SK-N-SH (cell line): ENCODE measurements at regions not wholly inside any gene's neighbourhood (a gene's known extent, or its start where the extent isn't known, plus 50 kb on each side); places are given as distances from the start of the nearest gene placed in this dataset.

Source experiments
- CTCF ChIA-PET: fragments of 300-600, 350-600 bp; formaldehyde crosslinking; extraction: SDS; loops from one replicate; lab custom pipeline; 2021; lab: Yijun Ruan, JAX
- POLR2A ChIA-PET: fragments of 350-600 bp; sonication (Branson Sonifier 250); formaldehyde crosslinking; extraction: SDS; loops from one replicate; lab custom pipeline; 2020; ENCODE audit warnings: antibody characterized with exemption, inconsistent platforms; lab: Yijun Ruan, JAX
- DNase-seq: peaks from one replicate; pipeline ENCODE4 v3.0.0; 2012
- H2AFZ ChIP-seq: fragments of 200-600 bp; sonication (generic); 2 replicates; pipeline ENCODE4 v1.8.1; 2016; ENCODE audit warnings: antibody characterized with exemption, mild to moderate bottlenecking, low read depth
- H3F3A ChIP-seq: fragments of 200-600 bp; sonication (generic); replicated peaks from 2 replicates; pipeline ENCODE3; 2016; ENCODE audit warnings: antibody characterized with exemption, mild to moderate bottlenecking; ENCODE audit not compliant: insufficient read depth
- H3K27ac ChIP-seq, 2 experiments: fragments of 200-500 bp in 1 of 2; fragments of 200-600 bp in 1 of 2; sonication (Bioruptor generic) in 1 of 2; sonication (generic), shearing (Covaris generic) in 1 of 2; 2 replicates each; pipeline versions ENCODE4 v1.5.1 to v1.6.1; 2014 to 2016; ENCODE audit warnings: low read depth in 2 of 2, inconsistent platforms in 1 of 2, low read length in 1 of 2, mild to moderate bottlenecking in 1 of 2, mixed read lengths in 1 of 2
- H3K27me3 ChIP-seq: fragments of 200-600 bp; sonication (generic), shearing (Covaris generic); 2 replicates; pipeline ENCODE4 v1.6.1; 2016; ENCODE audit warnings: mixed run types; ENCODE audit not compliant: insufficient read depth
- H3K36me3 ChIP-seq, 2 experiments: fragments of 200-500 bp in 1 of 2; fragments of 200-600 bp in 1 of 2; sonication (Bioruptor generic) in 1 of 2; sonication (generic) in 1 of 2; replicated peaks in 1 of 2; 2 replicates each; pipeline versions ENCODE3 to v1.5.1; 2014 to 2016; ENCODE audit warnings: low read length in 1 of 2, mild to moderate bottlenecking in 1 of 2; ENCODE audit not compliant: insufficient read depth in 2 of 2, control insufficient read depth in 1 of 2
- H3K4me1 ChIP-seq, 2 experiments: fragments of 200-500 bp in 1 of 2; fragments of 200-600 bp in 1 of 2; sonication (Bioruptor generic) in 1 of 2; sonication (generic), shearing (Covaris generic) in 1 of 2; 2 replicates each; pipeline versions ENCODE4 v1.5.1 to v1.6.1; 2014 to 2016; ENCODE audit warnings: low read depth in 1 of 2, low read length in 1 of 2, mixed run types in 1 of 2; ENCODE audit not compliant: insufficient read depth in 2 of 2, control insufficient read depth in 1 of 2
- H3K4me2 ChIP-seq: fragments of 200-600 bp; sonication (generic), shearing (Covaris generic); 2 replicates; pipeline ENCODE4 v1.6.1; 2017; ENCODE audit warnings: mixed run types
- H3K4me3 ChIP-seq, 2 experiments: fragments of 200-500 bp in 1 of 2; fragments of 200-600 bp in 1 of 2; sonication (Bioruptor generic) in 1 of 2; sonication (generic), shearing (Covaris generic) in 1 of 2; 2 replicates each; pipeline versions ENCODE4 v1.5.1 to v1.8.1; 2014 to 2016; ENCODE audit warnings: low read depth in 2 of 2, inconsistent platforms in 1 of 2, low read length in 1 of 2, mild to moderate bottlenecking in 1 of 2, mixed read lengths in 1 of 2, moderate library complexity in 1 of 2
- H3K79me2 ChIP-seq: fragments of 200-600 bp; sonication (generic); 2 replicates; pipeline ENCODE4 v1.8.1; 2017; ENCODE audit warnings: mild to moderate bottlenecking; ENCODE audit not compliant: insufficient read depth
- H3K9ac ChIP-seq: fragments of 200-600 bp; sonication (generic); 2 replicates; pipeline ENCODE4 v1.6.1; 2017; ENCODE audit warnings: mixed run types
- H3K9me2 ChIP-seq: fragments of 200-600 bp; sonication (generic); 2 replicates; pipeline ENCODE4 v1.6.1; 2017; ENCODE audit warnings: mixed run types
- H3K9me3 ChIP-seq: fragments of 200-600 bp; sonication (generic); 2 replicates; pipeline ENCODE4 v1.6.1; 2017; ENCODE audit warnings: mixed run types, mild to moderate bottlenecking, moderate library complexity
- H4K20me1 ChIP-seq: fragments of 200-600 bp; sonication (generic); 2 replicates; pipeline ENCODE4 v1.6.1; 2017; ENCODE audit warnings: mild to moderate bottlenecking, mixed run types; ENCODE audit not compliant: insufficient read depth
- CHD2 ChIP-seq: fragments of 150-350 bp; IDR thresholded peaks from 2 replicates; pipeline ENCODE4 v1.6.1; 2018; ENCODE audit warnings: low read length; ENCODE audit not compliant: partially characterized antibody
- CTCF ChIP-seq: fragments of 200-600 bp; sonication (generic); IDR thresholded peaks from 2 replicates; pipeline ENCODE4 v1.6.1; 2017; ENCODE audit warnings: antibody characterized with exemption, mild to moderate bottlenecking, moderate library complexity
- ELF1 ChIP-seq: IDR thresholded peaks from 2 replicates; pipeline ENCODE4 v1.4.0; 2012
- EP300 ChIP-seq, 2 experiments: IDR thresholded peaks; 2 replicates each; pipeline versions ENCODE4 v1.4.0 to v1.6.1; 2012; ENCODE audit warnings: borderline replicate concordance in 1 of 2, low read depth in 1 of 2, low read length in 1 of 2
- EZH2phosphoT487 ChIP-seq: fragments of 200-600 bp; sonication (generic); IDR thresholded peaks from 2 replicates; pipeline ENCODE4 v1.6.1; 2017; ENCODE audit warnings: low read depth, mixed run types, mild to moderate bottlenecking, antibody characterized with exemption, moderate library complexity, borderline replicate concordance
- FOXJ3 ChIP-seq: sonication (generic); formaldehyde crosslinking; IDR thresholded peaks from 2 replicates; pipeline ENCODE4 v1.5.1; 2020; ENCODE audit warnings: mild to moderate bottlenecking, missing genetic modification reagents
- FOXM1 ChIP-seq: IDR thresholded peaks from 2 replicates; pipeline ENCODE4 v1.4.0; 2012; ENCODE audit warnings: low read depth, mild to moderate bottlenecking
- GABPA ChIP-seq: IDR thresholded peaks from 2 replicates; pipeline ENCODE4 v1.4.0; 2012; ENCODE audit warnings: low read depth, mild to moderate bottlenecking
- JUND ChIP-seq: IDR thresholded peaks from 2 replicates; pipeline ENCODE4 v1.4.0; 2012
- MAX ChIP-seq: IDR thresholded peaks from 2 replicates; pipeline ENCODE4 v1.4.0; 2012; ENCODE audit warnings: low read depth
- MEF2A ChIP-seq: IDR thresholded peaks from 2 replicates; pipeline ENCODE4 v1.4.0; 2012; ENCODE audit warnings: low read depth, borderline replicate concordance
- NFIC ChIP-seq: IDR thresholded peaks from 2 replicates; pipeline ENCODE4 v1.4.0; 2012; ENCODE audit warnings: borderline replicate concordance
- NRF1 ChIP-seq: IDR thresholded peaks from 2 replicates; pipeline ENCODE4 v1.6.1; 2012; ENCODE audit warnings: low read depth, mild to moderate bottlenecking, low read length
- POLR2AphosphoS5 ChIP-seq: IDR thresholded peaks from 2 replicates; pipeline ENCODE4 v1.6.1; 2012; ENCODE audit warnings: low read depth, low read length
- RAD21 ChIP-seq: IDR thresholded peaks from 2 replicates; pipeline ENCODE4 v1.6.1; 2012; ENCODE audit warnings: mild to moderate bottlenecking, low read length
- RCOR1 ChIP-seq: fragments of 150-350 bp; IDR thresholded peaks from 2 replicates; pipeline ENCODE4 v1.6.1; 2017; ENCODE audit warnings: antibody characterized with exemption, low read length
- RXRA ChIP-seq: IDR thresholded peaks from 2 replicates; pipeline ENCODE4 v1.4.0; 2012; ENCODE audit warnings: low read depth, mild to moderate bottlenecking, borderline replicate concordance
- SMC3 ChIP-seq: IDR thresholded peaks from 2 replicates; pipeline ENCODE4 v1.6.1; 2012; ENCODE audit warnings: low read depth, low read length, improper control_type of control experiment
- TAF1 ChIP-seq: IDR thresholded peaks from 2 replicates; pipeline ENCODE4 v1.6.1; 2012; ENCODE audit warnings: low read depth, mild to moderate bottlenecking, low read length, moderate library complexity, borderline replicate concordance
- USF1 ChIP-seq: IDR thresholded peaks from 2 replicates; pipeline ENCODE4 v1.4.0; 2012; ENCODE audit warnings: low read depth, borderline replicate concordance
- USF2 ChIP-seq: fragments of 150-350 bp; IDR thresholded peaks from 2 replicates; pipeline ENCODE4 v1.6.1; 2017; ENCODE audit warnings: antibody characterized with exemption, low read length, low read depth, borderline replicate concordance
- YY1 ChIP-seq: IDR thresholded peaks from 2 replicates; pipeline ENCODE4 v1.4.0; 2012; ENCODE audit warnings: low read depth, mild to moderate bottlenecking
- whole genome bisulfite sequencing: methylation state at CpG from one replicate; pipeline ENCODE4 v1.1.6; 2017; ENCODE audit warnings: low lambda C conversion rate; 5-methylcytosine and 5-hydroxymethylcytosine counted together
- TF ChIP-seq, protein P1 (sequence below): fragments of 150-350 bp; IDR thresholded peaks from 2 replicates; pipeline ENCODE4 v1.6.1; 2016; ENCODE audit warnings: mild to moderate bottlenecking, low read depth, low read length

- WGBS, result 87% methylated on average over 1 of the region's 1 CpG
- H3K27ac ChIP-seq, result no peak overlapping the region
- H3K4me2 ChIP-seq, result no peak overlapping the region
- H3K4me3 ChIP-seq, result no peak overlapping the region
- no peak for DNase-seq
- CTCF ChIA-PET, result interaction anchor here (0.6 kb wide), 1 partner anchor 10 kb away, joined by 3 read pairs; no protein-coding TSS in a partner anchor
- no peaks in the 10 kb centered on the region for H3K27me3 ChIP-seq
- TF ChIP-seq RXRA (no peak), FOXM1 (no peak), ELF1 (no peak), NFIC (no peak), TAF1 (no peak), RAD21 (no peak), POLR2AphosphoS5 (no peak), NRF1 (no peak), FOXJ3 (CRISPR knock-in tag) (no peak), MEF2A (no peak), CHD2 (no peak), USF2 (no peak)
- no peaks in the 10 kb centered on the region for H3K9me2 ChIP-seq
- no peak overlapping the region for H3K9ac ChIP-seq
- no peaks in the 10 kb centered on the region for H3K9me3 ChIP-seq
- no peaks in the 10 kb centered on the region for H3K4me1 ChIP-seq
- no peaks in the 10 kb centered on the region for H3K36me3 ChIP-seq
- H3K79me2 ChIP-seq, result no peaks in the 10 kb centered on the region
- no peak overlapping the region for H2AFZ ChIP-seq
- POLR2A ChIA-PET, result no interaction called here
- H3F3A ChIP-seq, result no peaks in the 10 kb centered on the region
- H4K20me1 ChIP-seq, result no peaks in the 10 kb centered on the region
These were observed 122.9 kb upstream of the PLEKHA5 start for GRCh38 chr12:19006626-19007137.

- CTCF ChIA-PET, result no interaction called here
- Histone ChIP-seq H3F3A (no peaks in the 10 kb centered on the region), H2AFZ (no peak overlapping the region), H3K4me2 (no peak overlapping the region), H3K36me3 (no peaks in the 10 kb centered on the region), H3K4me3 (no peak overlapping the region), H3K79me2 (no peaks in the 10 kb centered on the region), H3K9me2 (no peaks in the 10 kb centered on the region), H3K9ac (no peak overlapping the region), H3K27ac (no peak overlapping the region), H3K27me3 (no peaks in the 10 kb centered on the region), H3K9me3 (no peaks in the 10 kb centered on the region), H4K20me1 (no peaks in the 10 kb centered on the region), H3K4me1 (no peaks in the 10 kb centered on the region)
- no peak for DNase-seq
- TF ChIP-seq EP300 (IDR thresholded peaks at IDR 0.05; ENCODE audit: borderline replicate concordance in 1 of 2, low read depth in 1 of 2, low read length in 1 of 2) (no peak), CTCF (no peak), RXRA (no peak), USF2 (no peak), GABPA (no peak), MEF2A (no peak), EZH2phosphoT487 (no peak), TAF1 (no peak), YY1 (no peak), NFIC (no peak), MAX (no peak), SMC3 (no peak), POLR2AphosphoS5 (no peak), RCOR1 (no peak), FOXJ3 (CRISPR knock-in tag) (no peak), JUND (no peak), USF1 (no peak)
- TF ChIP-seq, protein P1, sequence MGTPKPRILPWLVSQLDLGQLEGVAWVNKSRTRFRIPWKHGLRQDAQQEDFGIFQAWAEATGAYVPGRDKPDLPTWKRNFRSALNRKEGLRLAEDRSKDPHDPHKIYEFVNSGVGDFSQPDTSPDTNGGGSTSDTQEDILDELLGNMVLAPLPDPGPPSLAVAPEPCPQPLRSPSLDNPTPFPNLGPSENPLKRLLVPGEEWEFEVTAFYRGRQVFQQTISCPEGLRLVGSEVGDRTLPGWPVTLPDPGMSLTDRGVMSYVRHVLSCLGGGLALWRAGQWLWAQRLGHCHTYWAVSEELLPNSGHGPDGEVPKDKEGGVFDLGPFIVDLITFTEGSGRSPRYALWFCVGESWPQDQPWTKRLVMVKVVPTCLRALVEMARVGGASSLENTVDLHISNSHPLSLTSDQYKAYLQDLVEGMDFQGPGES, result no peak
- 69% methylated on average over 2 of the region's 2 CpGs for WGBS
- POLR2A ChIA-PET, result no interaction called here
These were observed 121.4 kb upstream of the PLEKHA5 start for GRCh38 chr12:19008102-19008501.
